Endothelial cell of umbilical vein (primary cell): ENCODE measurements at regions not wholly inside any gene's neighbourhood (a gene's known extent, or its start where the extent isn't known, plus 50 kb on each side); places are given as distances from the start of the nearest gene placed in this dataset.

Source experiments
- CTCF ChIP-seq, 2 donors: IDR thresholded peaks; 1 replicate in 1 of 2; 2 replicates in 1 of 2; pipeline ENCODE4 v1.5.1; 2011; ENCODE audit warnings: low read length in 2 of 2, mild to moderate bottlenecking in 2 of 2, moderate library complexity in 2 of 2, control low read depth in 1 of 2, inconsistent platforms in 1 of 2, low read depth in 1 of 2; ENCODE audit not compliant: insufficient read depth in 1 of 2; ENCODE audit errors: extremely low read depth in 1 of 2
- FOS ChIP-seq: IDR thresholded peaks from 2 replicates; pipeline ENCODE4 v1.6.1; 2011; ENCODE audit warnings: mild to moderate bottlenecking, low read length, moderate library complexity, borderline replicate concordance; ENCODE audit not compliant: insufficient read depth
- MAX ChIP-seq: IDR thresholded peaks from 2 replicates; pipeline ENCODE4 v1.6.1; 2011; ENCODE audit not compliant: insufficient read depth, insufficient read length
- POLR2A ChIP-seq: IDR thresholded peaks from 2 replicates; pipeline ENCODE4 v1.6.1; 2012; ENCODE audit warnings: low read depth, mild to moderate bottlenecking, control low read depth, low read length
- POLR2AphosphoS5 ChIP-seq: IDR thresholded peaks from 2 replicates; pipeline ENCODE4 v1.6.1; 2012; ENCODE audit warnings: low read depth, mild to moderate bottlenecking, control low read depth, low read length, moderate library complexity; ENCODE audit not compliant: insufficient read depth

GRCh38 chr2:16741498-16741897, 75.9 kb upstream of the CYRIA start:
- TF ChIP-seq CTCF (IDR thresholded peaks at IDR 0.05; ENCODE audit: extremely low read depth in 1 of 2, insufficient read depth in 1 of 2, low read depth in 1 of 2, low read length in 2 of 2) (no peak), POLR2A (no peak), POLR2AphosphoS5 (no peak), FOS (no peak), MAX (no peak)
